H1 (cell line): ENCODE measurements at regions not wholly inside any gene's neighbourhood (a gene's known extent, or its start where the extent isn't known, plus 50 kb on each side); places are given as distances from the start of the nearest gene placed in this dataset.

Experiments
- CTCF ChIA-PET: fragments of 300-600 bp; sonication (Branson Sonifier 250); formaldehyde crosslinking; loops from one replicate; lab custom pipeline; 2021; ENCODE audit not compliant: partially characterized antibody; lab: Charles Lee
- POLR2A ChIA-PET: fragments of 300-600 bp; sonication (Branson Sonifier 250); formaldehyde crosslinking; loops from one replicate; lab custom pipeline; 2021; ENCODE audit warnings: inconsistent platforms; ENCODE audit not compliant: partially characterized antibody; lab: Charles Lee
- DNase-seq, 2 experiments: peaks; one replicate each; pipeline versions ENCODE4 v3.0.0 to v3.0.0-alpha.2; 2010 to 2022; ENCODE audit warnings: low spot score in 2 of 2, low read depth in 1 of 2, mixed read lengths in 1 of 2
- FAIRE-seq: peaks from 2 replicates; lab custom pipeline; 2011; peaks lifted over from hg19 to GRCh38; lab: Jason Lieb, UNC
- H2AFZ ChIP-seq: 2 replicates; pipeline ENCODE4 v1.8.1; 2012; ENCODE audit warnings: low read length, inconsistent platforms
- H2AK5ac ChIP-seq: 2 replicates; pipeline ENCODE4 v1.6.1; 2013; ENCODE audit warnings: low read depth, low read length
- H2BK120ac ChIP-seq: replicated peaks from 2 replicates; pipeline ENCODE3; 2013; ENCODE audit warnings: low read depth, low read length, inconsistent platforms
- H2BK12ac ChIP-seq: 2 replicates; pipeline ENCODE4 v1.6.1; 2013; ENCODE audit warnings: low read depth, low read length
- H2BK15ac ChIP-seq: 2 replicates; pipeline ENCODE4 v1.6.1; 2013; ENCODE audit warnings: low read length
- H2BK20ac ChIP-seq: 2 replicates; pipeline ENCODE4 v1.6.1; 2013; ENCODE audit warnings: low read length
- H2BK5ac ChIP-seq: 2 replicates; pipeline ENCODE4 v1.6.1; 2013; ENCODE audit warnings: low read depth, low read length
- H3K14ac ChIP-seq: 2 replicates; pipeline ENCODE4 v1.6.1; 2013; ENCODE audit warnings: inconsistent platforms; ENCODE audit not compliant: insufficient read length
- H3K18ac ChIP-seq: 2 replicates; pipeline ENCODE4 v1.6.1; 2013; ENCODE audit warnings: low read length; ENCODE audit errors: extremely low read depth
- H3K23ac ChIP-seq: 2 replicates; pipeline ENCODE4 v1.6.1; 2013; ENCODE audit warnings: inconsistent platforms; ENCODE audit not compliant: insufficient read length
- H3K23me2 ChIP-seq: 2 replicates; pipeline ENCODE4 v1.6.1; 2013; ENCODE audit warnings: low read depth, low read length
- H3K27ac ChIP-seq: 2 replicates; pipeline ENCODE4 v1.6.1; 2011; ENCODE audit warnings: low read depth, low read length, inconsistent platforms
- H3K27me3 ChIP-seq, 4 experiments: replicated peaks in 1 of 4; 1 replicate in 1 of 4; 2 replicates in 3 of 4; pipeline versions ENCODE4 v1.6.1 to v1.8.1; 2011 to 2013; ENCODE audit warnings: low read length in 3 of 4, mild to moderate bottlenecking in 3 of 4, inconsistent platforms in 2 of 4, mixed read lengths in 2 of 4, moderate library complexity in 1 of 4; ENCODE audit not compliant: control insufficient read depth in 3 of 4, insufficient read depth in 3 of 4; ENCODE audit errors: extremely low read depth in 1 of 4
- H3K36me3 ChIP-seq, 4 experiments: 2 replicates each; pipeline versions ENCODE4 v1.6.1 to v1.8.1; 2011 to 2013; ENCODE audit warnings: mild to moderate bottlenecking in 4 of 4, low read length in 3 of 4, moderate library complexity in 2 of 4, control low read depth in 1 of 4, inconsistent platforms in 1 of 4; ENCODE audit not compliant: insufficient read depth in 4 of 4, control insufficient read depth in 2 of 4
- H3K4ac ChIP-seq: replicated peaks from 2 replicates; pipeline ENCODE3; 2013; ENCODE audit warnings: low read length, low read depth, mixed read lengths, inconsistent platforms; ENCODE audit not compliant: insufficient read length
- H3K4me1 ChIP-seq, 4 experiments: replicated peaks in 1 of 4; 1 replicate in 1 of 4; 2 replicates in 3 of 4; pipeline versions ENCODE4 v1.6.1 to v1.8.1; 2011 to 2013; ENCODE audit warnings: low read length in 3 of 4, inconsistent platforms in 2 of 4, mixed read lengths in 1 of 4; ENCODE audit not compliant: insufficient read depth in 4 of 4, control insufficient read depth in 3 of 4
- H3K4me2 ChIP-seq, 2 experiments: 2 replicates each; pipeline versions ENCODE4 v1.6.1 to v1.8.1; 2011 to 2013; ENCODE audit warnings: low read depth in 2 of 2, low read length in 2 of 2, control low read depth in 1 of 2, inconsistent platforms in 1 of 2, mild to moderate bottlenecking in 1 of 2; ENCODE audit not compliant: insufficient read depth in 1 of 2
- H3K4me3 ChIP-seq, 4 experiments: fragments of 200-600, 300-600 bp in 1 of 4; sonication (generic), shearing (Covaris generic), sonication (Bioruptor Twin) in 1 of 4; 2 replicates each; pipeline versions ENCODE4 v1.5.1 to v1.8.1; 2011 to 2016; ENCODE audit warnings: low read length in 4 of 4, low read depth in 3 of 4, control low read depth in 2 of 4, inconsistent platforms in 2 of 4, mild to moderate bottlenecking in 2 of 4, mixed read lengths in 1 of 4, moderate library complexity in 1 of 4; ENCODE audit not compliant: insufficient read depth in 2 of 4; ENCODE audit errors: extremely low read depth in 1 of 4
- H3K56ac ChIP-seq: replicated peaks from 2 replicates; pipeline ENCODE3; 2013; ENCODE audit warnings: low read depth, mild to moderate bottlenecking, mixed read lengths, low read length, inconsistent platforms; ENCODE audit not compliant: insufficient read length
- H3K79me1 ChIP-seq: 2 replicates; pipeline ENCODE4 v1.6.1; 2013; ENCODE audit warnings: low read depth, low read length, control low read depth
- H3K79me2 ChIP-seq, 2 experiments: 2 replicates each; pipeline versions ENCODE4 v1.6.1 to v1.8.1; 2012 to 2013; ENCODE audit warnings: low read length in 2 of 2, mild to moderate bottlenecking in 2 of 2, inconsistent platforms in 1 of 2; ENCODE audit not compliant: insufficient read depth in 2 of 2, control insufficient read depth in 1 of 2
- H3K9ac ChIP-seq, 4 experiments: replicated peaks in 1 of 4; 1 replicate in 1 of 4; 2 replicates in 3 of 4; pipeline versions ENCODE4 v1.6.1 to v1.8.1; 2011 to 2013; ENCODE audit warnings: low read depth in 3 of 4, low read length in 3 of 4, control low read depth in 2 of 4, mild to moderate bottlenecking in 2 of 4, moderate library complexity in 2 of 4, inconsistent platforms in 1 of 4; ENCODE audit errors: extremely low read depth in 1 of 4
- H3K9me3 ChIP-seq, 2 experiments: 2 replicates each; pipeline versions ENCODE4 v1.6.1 to v1.8.1; 2012 to 2013; ENCODE audit warnings: mild to moderate bottlenecking in 2 of 2, moderate library complexity in 2 of 2, control low read depth in 1 of 2, inconsistent platforms in 1 of 2, low read depth in 1 of 2, low read length in 1 of 2, mixed read lengths in 1 of 2; ENCODE audit not compliant: insufficient read depth in 2 of 2
- H4K20me1 ChIP-seq, 2 experiments: replicated peaks in 1 of 2; 2 replicates each; pipeline versions ENCODE3 to v1.8.1; 2011 to 2013; ENCODE audit warnings: inconsistent platforms in 2 of 2, low read length in 2 of 2, mild to moderate bottlenecking in 1 of 2; ENCODE audit not compliant: insufficient read depth in 2 of 2, control insufficient read depth in 1 of 2
- H4K5ac ChIP-seq: 2 replicates; pipeline ENCODE4 v1.6.1; 2013; ENCODE audit warnings: low read length, low read depth, mixed read lengths, inconsistent platforms; ENCODE audit not compliant: insufficient read length
- H4K8ac ChIP-seq: 2 replicates; pipeline ENCODE4 v1.8.0; 2013; ENCODE audit warnings: mild to moderate bottlenecking, moderate library complexity, low read length, inconsistent platforms; ENCODE audit not compliant: insufficient read depth; ENCODE audit errors: extremely low read depth
- H4K91ac ChIP-seq: replicated peaks from 2 replicates; pipeline ENCODE3; 2013; ENCODE audit warnings: low read length, mixed read lengths, inconsistent platforms; ENCODE audit not compliant: insufficient read length
- BRCA1 ChIP-seq: IDR thresholded peaks from 2 replicates; pipeline ENCODE4 v1.6.1; 2012; ENCODE audit warnings: low read depth, low read length, improper control_type of control experiment
- WGBS, 2 experiments: shearing (Covaris generic) in 1 of 2; methylation state at CpG; one replicate each; pipeline versions ENCODE4 v1.1.6 to v1.1.7; 2013 to 2015; ENCODE audit warnings: low lambda C conversion rate in 2 of 2, mixed read lengths in 2 of 2, inconsistent platforms in 1 of 2, low coverage in 1 of 2, missing lambda C conversion rate in 1 of 2; ENCODE audit not compliant: insufficient replicate concordance in 2 of 2, insufficient coverage in 1 of 2, insufficient read length in 1 of 2; ENCODE audit errors: extremely low coverage in 1 of 2, missing lambda C conversion rate in 1 of 2; 5-methylcytosine and 5-hydroxymethylcytosine counted together

GRCh38 chr21:18950045-18950740, 546.6 kb upstream of the TMPRSS15 start:
- Histone ChIP-seq H3K23ac (no peak overlapping the region), H3K4ac (no peak overlapping the region), H3K9me3 (no peaks in the 10 kb centered on the region), H4K8ac (0 out of 2 replicates have a peak overlapping the region, but pooled peaks have one; percentile 14), H3K23me2 (no peaks in the 10 kb centered on the region; the same call in 1 of the 2 replicates), H3K36me3 (no peaks in the 10 kb centered on the region), H2BK20ac (no peak overlapping the region), H3K56ac (no peak overlapping the region), H2BK5ac (no peak overlapping the region), H3K79me1 (no peaks in the 10 kb centered on the region), H3K9ac (no peak overlapping the region), H3K18ac (no peak overlapping the region), H2BK120ac (no peak overlapping the region), H3K27ac (no peak overlapping the region), H3K4me2 (no peak overlapping the region), H2AK5ac (no peak overlapping the region), H3K79me2 (no peaks in the 10 kb centered on the region), H4K5ac (no peak overlapping the region), H4K20me1 (no peaks in the 10 kb centered on the region), H3K4me1 (no peaks in the 10 kb centered on the region), H2AFZ (no peak overlapping the region; the same call in 1 of the 2 replicates), H4K91ac (no peak overlapping the region), H3K4me3 (no peak overlapping the region), H3K14ac (no peak overlapping the region), H2BK15ac (no peak overlapping the region), H3K27me3 (no peaks in the 10 kb centered on the region), H2BK12ac (no peak overlapping the region)
- FAIRE-seq (no peak), DNase-seq (no peak)
- ChIA-PET CTCF (interaction anchor here (1.2 kb wide), 2 partner anchors 9 to 37 kb away, joined by 3 to 4 read pairs; no protein-coding TSS in a partner anchor), POLR2A (no interaction called here)
- WGBS, 2 experiments = 88% methylated on average over 13 of the region's 13 CpGs; no CpG with 5 or more reads in 1 of the 2 experiments
- TF ChIP-seq BRCA1 = no peak
